SK-N-DZ (cell line): ENCODE measurements at regions not wholly inside any gene's neighbourhood (a gene's known extent, or its start where the extent isn't known, plus 50 kb on each side); places are given as distances from the start of the nearest gene placed in this dataset.
"Not testable (repeated sequence)": the region's sequence is repeated elsewhere in the genome, so short reads cannot be mapped to it uniquely, and the experiment has no call there.

Experiments used
- DNase-seq: peaks from one replicate; pipeline ENCODE4 v3.0.0-alpha.2; 2015; ENCODE audit warnings: low spot score

DNA sequence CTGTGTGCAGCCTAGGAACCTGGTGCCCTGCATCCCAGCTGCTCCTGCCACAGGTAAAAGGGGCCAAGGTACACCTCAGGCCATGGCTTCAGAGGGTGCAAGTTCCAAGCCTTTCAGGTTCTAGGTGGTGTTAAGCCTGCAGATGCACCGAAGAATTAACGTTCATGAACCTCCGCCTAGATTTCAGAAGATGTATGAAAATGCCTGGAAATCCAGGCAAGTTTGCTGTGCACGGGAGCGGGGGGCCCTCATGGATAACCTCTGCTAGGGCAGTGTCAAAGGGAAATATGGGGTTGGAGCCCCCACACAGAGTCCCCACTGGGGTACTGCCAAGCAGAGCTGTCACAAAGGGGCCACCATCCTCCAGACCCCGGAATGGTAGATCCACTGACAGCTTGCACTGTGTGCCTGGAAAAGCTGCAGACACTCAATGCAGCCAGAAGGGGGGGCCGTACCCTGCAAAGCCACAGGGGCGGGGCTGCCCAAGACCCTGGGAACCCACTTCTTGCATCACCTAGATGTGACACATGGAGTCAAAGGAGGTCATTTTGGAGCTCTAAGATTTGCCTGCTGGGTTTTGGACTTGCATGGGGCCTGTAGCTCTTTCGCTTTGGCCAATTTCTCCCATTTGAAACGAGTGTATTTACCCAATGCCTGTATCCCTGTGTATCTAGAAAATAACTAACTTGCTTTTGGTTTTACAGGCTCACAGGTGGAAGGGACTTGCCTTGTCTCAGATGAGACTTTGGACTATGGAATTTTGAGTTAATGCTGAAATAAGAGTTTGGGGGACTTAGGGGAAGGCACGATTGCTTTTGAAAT is 145.2 kb upstream of the C1QTNF3 start:
- DNase-seq = peak; percentile 67

DNA sequence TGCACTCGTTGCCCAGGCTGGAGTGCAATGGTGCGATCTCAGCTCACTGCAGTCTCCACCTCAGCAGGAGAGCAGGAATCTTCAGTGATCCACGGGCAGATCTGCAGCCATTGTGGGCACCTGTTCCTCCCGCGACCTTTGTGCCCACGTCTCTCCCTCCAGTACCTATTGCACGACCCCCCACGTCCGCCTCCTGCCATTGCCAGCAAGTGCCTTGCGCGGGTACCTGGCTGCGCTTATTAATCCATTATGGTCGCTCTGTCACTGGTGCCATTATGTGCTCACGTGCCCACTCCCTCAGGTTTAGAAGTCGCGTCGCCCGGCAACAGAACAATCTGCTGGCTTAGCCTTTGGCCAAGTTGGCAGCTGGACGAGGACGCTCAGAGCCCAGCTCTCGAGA is 146.2 kb upstream of the C1QTNF3 start:
- DNase-seq = not testable (repeated sequence)

DNA sequence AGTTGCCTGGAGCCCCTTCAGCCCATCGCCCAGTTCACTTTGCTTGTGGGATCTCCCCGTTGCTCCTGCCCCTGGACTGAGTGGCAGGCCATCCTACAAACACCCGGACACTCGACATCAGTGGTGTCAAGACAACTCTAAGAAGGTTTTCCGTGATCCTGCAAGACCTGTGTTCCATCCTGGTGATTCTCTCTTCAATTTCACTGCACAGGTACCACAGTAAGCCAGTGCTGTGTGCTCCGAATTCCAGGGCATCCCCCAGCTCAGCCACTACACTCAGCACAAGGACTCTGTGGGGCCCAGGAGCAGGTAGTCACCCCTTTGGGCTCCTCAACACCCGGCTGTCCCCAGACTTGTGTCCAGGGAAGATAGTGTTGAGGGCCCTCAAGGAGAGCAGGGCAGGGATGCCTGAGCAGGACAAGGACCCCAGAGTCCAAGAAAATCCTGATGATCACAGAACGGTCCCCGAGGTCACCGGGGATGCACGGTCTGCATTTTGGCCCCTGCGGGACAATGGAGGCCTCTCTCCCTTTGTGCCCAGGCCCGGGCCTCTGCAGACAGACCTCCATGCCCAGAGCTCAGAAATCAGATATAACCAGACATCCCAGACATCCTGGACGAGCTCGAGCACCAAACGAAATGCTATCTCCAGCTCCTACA is 146.9 kb upstream of the C1QTNF3 start:
- DNase-seq = peak; percentile 29

DNA sequence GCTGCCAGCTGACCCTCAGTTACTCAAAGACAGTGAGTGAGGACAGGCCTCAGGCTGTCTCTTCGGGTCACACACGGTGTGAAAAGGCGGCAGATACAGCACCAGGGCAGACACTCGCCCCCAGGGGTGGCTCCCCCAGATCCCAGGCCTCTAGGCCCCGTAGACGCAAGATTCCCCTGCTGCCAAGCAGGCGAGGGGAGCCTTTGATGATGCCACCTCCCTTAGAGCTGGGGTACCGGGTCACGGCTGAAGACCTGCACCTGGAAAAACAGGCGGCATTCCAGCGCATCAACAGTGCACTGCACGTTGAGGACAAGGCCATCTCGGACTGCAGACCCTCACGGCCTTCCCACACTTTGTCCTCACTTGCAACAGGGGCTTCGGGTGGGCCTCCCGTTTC is 147.5 kb upstream of the C1QTNF3 start:
- peak; percentile 8 for DNase-seq

DNA sequence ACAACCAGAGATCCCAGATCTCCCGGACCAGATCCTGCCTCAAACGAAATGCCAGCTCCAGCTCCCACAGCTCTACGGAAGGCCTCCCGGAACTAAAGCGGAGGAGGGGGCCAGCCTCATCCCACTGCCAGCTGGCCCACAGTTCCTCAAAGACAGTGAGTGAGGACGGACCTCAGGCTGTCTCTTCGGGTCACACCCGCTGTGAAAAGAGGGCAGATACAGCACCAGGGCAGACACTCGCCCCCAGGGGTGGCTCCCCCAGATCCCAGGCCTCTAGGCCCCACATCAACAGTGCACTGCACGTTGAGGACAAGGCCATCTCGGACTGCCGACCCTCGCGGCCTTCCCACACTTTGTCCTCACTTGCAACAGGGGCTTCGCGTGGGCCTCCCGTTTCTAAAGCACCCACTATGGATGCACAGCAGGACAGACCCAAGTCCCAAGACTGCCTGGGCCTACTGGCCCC is 148.3 kb upstream of the C1QTNF3 start:
- DNase-seq = peak; percentile 35

DNA sequence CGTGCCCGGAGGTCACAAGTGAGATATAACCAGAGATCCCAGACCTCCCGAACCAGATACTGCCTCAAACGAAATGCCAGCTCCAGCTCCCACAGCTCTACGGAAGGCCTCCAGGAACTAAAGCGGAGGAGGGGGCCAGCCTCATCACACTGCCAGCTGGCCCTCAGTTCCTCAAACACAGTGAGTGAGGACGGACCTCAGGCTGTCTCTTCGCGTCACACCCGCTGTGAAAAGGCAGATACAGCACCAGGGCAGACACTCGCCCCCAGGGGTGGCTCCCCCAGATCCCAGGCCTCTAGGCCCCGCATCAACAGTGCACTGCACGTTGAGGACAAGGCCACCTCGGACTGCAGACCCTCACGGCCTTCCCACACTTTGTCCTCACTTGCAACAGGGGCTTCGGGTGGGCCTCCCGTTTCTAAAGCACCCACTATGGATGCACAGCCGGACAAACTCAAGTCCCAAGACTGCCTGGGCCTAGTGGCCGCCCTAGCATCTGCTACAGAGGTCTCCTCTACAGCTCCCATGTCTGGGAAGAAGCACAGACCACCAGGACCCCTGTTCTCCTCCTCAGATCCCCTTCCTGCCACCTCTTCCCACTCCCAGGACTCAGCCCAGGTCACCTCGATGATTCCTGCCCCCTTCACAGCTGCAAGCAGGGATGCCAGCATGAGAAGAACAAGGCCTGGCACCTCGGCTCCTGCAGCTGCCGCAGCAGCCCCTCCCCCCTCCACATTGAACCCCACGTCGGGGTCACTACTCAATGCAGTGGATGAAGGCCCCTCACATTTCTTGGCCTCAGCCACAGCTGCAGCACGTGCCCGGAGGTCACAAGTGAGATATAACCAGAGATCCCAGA is 149.3 kb upstream of the C1QTNF3 start:
- peak; percentile 78 for DNase-seq

DNA sequence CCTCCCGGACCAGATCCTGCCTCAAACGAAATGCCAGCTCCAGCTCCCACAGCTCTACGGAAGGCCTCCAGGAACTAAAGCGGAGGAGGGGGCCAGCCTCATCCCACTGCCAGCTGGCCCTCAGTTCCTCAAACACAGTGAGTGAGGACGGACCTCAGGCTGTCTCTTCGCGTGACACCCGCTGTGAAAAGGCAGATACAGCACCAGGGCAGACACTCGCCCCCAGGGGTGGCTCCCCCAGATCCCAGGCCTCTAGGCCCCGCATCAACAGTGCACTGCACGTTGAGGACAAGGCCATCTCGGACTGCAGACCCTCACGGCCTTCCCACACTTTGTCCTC is 149.9 kb upstream of the C1QTNF3 start:
- not testable (repeated sequence) for DNase-seq

DNA sequence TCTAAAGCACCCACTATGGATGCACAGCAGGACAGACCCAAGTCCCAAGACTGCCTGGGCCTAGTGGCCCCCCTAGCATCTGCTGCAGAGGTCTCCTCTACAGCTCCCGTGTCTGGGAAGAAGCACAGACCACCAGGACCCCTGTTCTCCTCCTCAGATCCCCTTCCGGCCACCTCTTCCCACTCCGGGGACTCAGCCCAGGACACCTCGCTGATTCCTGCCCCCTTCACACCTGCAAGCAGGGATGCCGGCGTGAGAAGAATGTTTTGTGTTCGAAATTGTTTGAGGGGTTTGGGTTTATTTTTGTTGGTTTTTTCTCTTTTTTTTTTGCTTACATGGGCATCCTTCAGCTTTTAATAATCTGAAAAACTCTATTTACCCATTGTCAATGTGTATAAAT is 150.3 kb upstream of the C1QTNF3 start:
- peak; percentile 2 for DNase-seq

DNA sequence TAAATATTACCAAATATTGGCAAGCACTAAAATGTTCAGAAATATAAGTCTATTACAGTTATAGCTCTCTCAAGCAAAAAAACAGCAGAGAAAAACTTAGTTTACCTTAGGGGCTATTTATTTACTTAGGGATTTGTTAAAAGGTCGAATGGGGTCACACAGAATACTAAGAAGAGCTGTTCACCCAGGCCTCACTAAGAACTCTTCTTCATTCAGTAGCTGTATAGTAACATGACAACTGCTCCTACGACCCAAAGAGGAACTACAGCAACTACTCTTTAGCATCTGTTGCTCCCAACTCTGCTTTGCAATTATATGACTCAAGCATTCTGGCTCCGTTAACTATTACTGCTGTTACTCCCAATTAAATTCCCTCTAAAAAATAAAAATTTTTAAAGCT is 150.8 kb upstream of the C1QTNF3 start:
- DNase-seq = peak; percentile 7

DNA sequence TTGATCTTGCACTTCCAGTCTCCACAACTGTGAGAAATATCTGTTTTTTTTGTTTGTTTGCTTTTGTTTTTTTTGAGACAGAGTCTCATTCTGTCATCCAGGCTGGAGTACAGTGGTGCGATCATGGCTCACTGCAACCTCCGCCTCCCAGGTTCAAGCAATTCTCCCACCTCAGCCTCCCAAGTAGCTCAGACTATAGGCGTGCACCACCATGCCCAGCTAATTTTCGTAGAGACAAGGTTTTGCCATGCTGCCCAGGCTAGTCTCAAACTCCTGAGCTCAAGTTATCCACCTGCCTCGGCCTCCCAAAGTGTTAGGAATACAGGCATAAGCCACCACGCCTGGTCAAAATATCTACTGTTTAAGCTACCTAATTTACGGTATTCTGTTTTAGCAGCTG is 153.1 kb upstream of the C1QTNF3 start:
- DNase-seq = not testable (repeated sequence)

DNA sequence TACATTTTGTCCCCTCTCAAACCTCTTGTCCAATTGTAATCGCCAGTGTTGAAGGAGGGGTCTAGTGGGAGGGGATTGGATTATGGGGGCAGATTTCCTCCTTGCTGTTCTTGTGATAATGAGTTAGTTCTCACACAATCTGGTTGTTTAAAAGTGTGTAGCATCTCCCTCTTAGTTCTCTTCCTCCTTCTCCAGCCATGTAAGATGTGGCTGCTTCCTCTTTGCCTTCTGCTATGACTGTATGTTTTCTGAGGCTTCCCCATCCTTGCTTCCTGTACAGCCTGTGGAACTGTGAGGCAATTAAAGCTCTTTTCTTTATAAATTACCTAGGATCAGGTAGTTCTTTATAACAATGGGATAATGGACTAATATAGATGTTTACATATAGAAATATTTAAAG is 162.3 kb upstream of the C1QTNF3 start:
- not testable (repeated sequence) for DNase-seq

DNA sequence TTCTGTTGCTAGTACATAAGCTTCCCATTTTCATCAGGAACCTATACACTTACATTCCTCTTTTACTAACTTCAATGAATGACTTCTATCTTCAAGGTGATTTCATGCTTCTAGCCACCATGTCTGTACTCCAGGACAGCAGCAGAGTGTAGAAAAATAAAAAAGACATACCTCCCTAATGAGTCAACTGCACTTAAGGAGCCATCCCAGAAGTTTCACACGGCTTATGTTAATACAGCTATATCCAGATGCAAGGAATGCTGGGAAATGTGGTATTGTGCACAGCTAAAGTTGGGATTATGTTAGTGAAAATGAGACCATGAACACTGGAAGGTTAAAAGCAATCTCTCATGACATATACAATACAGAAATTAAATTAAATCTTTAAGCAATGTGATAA is 174.4 kb upstream of the C1QTNF3 start:
- not testable (repeated sequence) for DNase-seq

DNA sequence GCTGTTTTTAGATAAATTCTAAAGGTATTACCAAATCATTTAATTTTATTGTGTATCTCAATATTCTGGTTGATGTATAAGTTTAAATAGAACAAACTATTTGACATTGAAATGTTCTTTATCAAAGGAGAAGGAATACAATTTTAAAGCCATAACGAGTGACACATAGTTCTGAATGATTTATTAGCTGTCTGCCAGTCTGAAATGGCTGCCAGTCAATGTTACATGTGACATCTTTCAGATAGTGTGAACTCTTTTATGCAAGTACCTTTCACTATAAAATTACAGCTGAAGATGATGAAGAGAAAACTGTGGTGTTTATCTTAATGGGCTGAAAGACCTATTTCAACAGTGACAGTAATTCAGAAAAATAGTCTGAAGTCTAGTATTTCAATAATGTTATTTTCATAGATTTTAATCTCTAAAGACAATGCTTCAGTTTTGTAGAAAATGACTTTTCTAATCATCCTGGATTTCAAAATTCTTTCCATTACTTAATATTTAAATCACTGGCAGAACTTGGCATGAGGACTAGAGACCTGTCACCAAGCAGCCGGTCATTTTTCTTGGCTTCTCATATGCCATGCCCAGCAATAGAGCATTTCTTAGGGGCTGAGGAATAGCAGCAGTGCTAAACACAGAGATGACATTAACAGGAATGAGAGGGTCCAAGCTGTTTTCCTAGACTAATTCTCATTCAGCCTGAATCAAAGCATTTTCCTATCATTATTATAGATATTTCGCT is 178.5 kb upstream of the C1QTNF3 start:
- DNase-seq = not testable (repeated sequence)

DNA sequence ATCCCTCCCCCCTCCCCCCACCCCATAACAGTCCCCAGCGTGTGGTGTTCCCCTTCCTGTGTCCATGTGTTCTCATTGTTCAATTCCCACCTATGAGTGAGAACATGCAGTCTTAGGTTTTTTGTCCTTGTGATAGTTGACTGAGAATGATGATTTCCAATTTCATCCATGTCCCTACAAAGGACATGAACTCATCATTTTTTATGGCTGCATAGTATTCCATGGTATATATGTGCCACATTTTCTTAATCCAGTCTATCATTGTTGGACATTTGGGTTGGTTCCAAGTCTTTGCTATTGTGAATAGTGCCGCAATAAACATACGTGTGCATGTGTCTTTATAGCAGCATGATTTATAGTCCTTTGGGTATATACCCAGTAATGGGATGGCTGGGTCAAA is 180.1 kb upstream of the C1QTNF3 start:
- not testable (repeated sequence) for DNase-seq

DNA sequence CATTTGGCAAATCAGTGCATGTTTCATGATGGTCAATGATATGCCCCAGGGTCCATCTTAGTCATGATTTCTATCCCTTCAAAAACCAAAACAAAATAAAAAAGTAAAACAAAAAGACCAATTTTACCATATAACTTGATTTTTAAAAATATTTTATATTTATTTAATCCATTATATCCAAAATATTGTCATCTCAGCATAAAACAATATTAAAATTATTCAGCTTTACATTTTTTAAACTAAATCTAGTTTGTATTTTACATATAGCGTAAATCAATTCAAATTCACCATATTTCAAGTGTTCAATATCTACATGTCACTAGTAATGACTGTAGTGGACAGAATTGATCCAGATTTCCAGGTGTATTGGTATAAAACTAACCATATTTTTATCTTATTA is 187.4 kb upstream of the C1QTNF3 start:
- DNase-seq = not testable (repeated sequence)

DNA sequence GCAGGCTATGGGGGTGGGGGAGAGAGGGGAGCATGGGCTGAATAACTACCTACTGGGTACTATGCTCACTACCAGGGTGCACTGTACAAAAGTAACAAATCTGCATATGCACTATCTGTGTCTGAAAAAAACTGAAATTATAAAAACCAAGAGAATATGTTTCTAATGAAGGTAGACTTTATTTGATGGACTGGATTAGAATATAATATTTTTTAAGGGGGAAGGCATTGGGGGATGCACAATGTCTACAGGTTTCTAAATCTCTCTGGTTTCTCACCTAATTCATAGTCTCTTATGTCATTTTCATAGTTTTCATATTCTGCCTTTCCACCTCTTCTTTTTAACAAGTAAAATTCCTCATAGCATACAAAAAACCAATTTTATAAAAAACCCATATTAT is 200.8 kb upstream of the C1QTNF3 start:
- not testable (repeated sequence) for DNase-seq

DNA sequence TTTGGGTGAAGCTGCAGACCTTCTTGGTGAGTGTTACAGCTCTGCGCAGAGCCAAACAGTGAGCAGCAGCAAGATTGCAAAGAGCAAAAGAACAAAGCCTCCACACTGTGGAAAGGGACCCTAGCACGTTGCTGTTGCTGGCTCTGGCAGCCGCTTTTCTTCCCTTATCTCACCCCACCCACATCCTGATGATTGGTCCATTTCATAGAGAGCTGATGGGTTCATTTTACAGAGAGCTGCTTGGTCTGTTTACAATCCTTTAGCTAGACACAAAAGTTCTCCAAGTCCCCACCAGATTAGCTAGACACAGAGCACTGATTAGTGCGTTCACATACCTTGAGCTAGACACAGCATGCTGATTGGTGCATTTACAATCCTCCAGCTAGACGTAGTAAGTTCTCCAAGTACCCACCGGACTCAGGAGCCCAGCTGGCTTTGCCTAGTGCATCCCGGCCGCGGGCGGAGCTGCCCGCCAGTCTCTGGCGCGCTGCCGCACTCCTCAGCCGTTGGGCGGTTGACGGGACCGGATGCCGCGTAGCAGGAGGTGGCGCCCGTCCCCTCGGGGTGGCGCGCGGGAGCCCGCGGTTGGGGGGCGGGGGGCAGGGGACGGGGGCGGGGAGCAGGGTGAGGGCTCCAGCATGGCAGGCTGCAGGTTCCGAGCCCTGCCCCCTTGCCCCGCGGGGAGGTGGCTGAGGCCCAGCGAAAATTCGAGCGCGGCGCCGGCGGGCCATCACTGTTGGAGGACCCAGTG is 201.4 kb upstream of the C1QTNF3 start:
- peak; percentile 45 for DNase-seq

DNA sequence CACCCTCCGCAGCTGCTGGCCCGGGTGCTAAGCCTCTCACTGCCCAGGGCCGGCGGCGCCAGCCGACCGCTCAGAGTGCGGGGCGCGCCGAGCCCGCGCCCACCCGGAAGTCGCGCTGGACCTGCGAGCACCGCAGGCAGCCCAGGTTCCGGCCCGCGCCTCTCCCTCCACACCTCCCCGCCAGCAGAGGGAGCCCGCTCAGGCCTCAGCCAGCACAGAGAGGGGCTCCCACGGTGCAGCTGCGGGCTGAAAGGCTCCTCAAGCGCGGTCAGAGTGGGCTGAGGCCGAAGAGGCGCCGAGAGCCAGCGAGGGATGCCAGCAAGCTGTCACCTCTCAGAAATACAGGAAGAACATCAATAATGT is 202.0 kb upstream of the C1QTNF3 start:
- DNase-seq = not testable (repeated sequence)

DNA sequence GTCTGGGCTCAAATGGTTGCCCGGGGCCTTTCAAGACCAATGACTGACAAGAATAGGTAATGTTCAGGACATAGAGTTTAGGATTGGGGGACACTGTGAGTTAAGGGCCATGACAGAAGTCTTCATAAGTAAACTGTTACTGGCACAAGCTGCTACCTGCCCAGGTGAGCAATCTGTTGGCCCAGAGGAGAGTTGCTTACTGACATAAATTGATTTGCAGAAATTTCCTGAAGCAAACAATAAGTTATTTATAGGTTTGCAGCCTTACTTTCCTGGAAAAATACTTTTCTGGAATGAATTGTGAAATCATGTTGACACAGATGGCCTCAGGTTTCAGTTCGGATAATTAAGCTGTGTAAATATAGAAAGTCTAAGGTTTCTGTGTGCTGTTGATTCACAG is 202.8 kb upstream of the C1QTNF3 start:
- DNase-seq = not testable (repeated sequence)

DNA sequence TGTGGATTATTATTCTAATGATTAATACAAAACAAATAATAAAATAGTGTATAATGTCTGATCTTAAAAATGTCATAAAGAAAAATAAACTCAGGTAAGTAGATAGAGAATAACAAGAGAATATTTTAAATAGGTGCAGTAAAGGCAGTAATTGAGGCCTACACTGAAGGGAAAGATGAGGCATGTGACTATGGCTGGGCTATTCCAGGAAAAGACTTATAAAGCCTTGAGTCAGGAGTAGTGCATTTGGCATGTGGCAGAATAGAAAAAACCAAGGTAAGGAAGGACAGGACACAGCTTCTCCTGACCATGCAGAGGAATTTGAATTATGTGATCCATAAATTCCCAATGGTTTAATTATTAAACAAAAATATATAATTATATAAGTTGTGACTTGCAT is 215.6 kb upstream of the C1QTNF3 start:
- DNase-seq = not testable (repeated sequence)

DNA sequence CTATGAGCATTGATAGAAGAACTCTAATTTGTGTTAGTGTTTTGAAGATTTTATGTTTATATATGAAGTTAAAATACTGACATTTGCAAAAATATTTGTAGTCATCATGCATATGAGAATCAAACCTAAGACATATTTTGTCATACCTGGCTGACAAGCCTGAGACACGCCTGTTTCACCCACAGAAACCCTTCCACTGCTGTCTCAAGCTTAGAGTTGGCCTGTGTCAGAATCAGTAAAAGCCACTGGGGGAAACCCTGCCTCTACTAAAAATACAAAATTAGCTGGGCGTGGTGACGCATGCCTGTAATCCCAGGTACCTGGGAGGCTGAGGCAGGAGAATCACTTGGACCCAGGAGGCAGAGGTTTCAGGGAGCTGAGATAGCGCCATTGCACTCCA is 218.0 kb upstream of the C1QTNF3 start:
- DNase-seq = not testable (repeated sequence)
